Activated CD4-positive, CD25-positive, alpha-beta regulatory T cell treated with anti-CD3 and anti-CD28 coated beads, Interleukin-2, amount 50 U/mL, for 24 hours (primary cell): ENCODE measurements at regions not wholly inside any gene's neighbourhood (a gene's known extent, or its start where the extent isn't known, plus 50 kb on each side); places are given as distances from the start of the nearest gene placed in this dataset.

ENCODE experiments used
- ATAC-seq, 2 donors: fragments of 150-1000 bp; cut with Tn5 transposase; one replicate each; pipeline ENCODE4 v1.10.0; 2021; ENCODE audit warnings: mild to moderate bottlenecking in 1 of 2, moderate library complexity in 1 of 2

DNA sequence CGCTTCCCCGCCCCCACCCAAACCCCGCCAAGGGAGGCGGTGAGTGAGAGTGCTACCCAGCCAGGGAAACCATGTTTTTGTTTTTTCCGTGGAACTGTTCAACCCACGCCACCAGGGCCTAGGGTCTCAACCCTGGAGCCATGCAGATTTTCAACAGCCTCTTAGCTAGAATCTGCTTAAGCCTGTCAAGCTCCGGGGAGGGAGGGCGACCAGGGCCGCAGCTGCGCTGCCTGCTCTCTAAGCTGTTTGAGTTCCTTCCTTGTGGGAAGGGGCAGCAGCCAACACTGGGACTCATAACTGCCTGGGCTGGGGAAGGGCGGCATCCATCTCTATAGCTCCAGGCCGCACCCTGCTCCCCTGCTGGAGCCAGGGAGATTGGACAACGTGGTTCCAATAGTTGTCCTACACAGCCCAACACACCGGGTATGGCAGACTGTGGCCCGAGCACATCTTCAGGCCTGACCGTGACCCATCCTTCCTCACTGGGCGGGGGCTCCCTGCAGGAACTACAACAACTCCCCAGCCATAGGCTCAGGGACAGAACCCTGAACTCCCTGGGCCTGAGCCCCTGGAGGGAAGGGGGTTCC lies 1065.7 kb upstream of the MANEA start:
- no peak for ATAC-seq

DNA sequence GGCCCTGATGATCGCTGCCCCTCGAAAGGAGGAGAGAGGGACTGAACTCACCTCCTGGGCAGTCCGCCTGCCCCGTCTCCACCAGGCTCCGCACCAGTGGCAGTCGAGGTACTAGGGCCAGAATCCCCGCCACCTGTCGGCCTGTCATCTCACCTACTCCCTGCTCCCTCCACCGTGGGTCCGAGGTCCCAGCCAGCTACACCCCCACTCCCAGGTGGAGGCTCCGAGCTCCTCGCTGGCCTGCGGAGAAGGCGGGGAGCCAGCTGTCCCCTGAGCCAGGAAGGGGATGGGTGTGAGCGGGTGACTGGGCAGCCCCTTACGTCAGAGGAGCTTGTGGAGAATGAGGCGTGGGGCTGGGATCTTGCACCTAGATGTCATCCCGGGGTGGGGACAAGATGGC lies 1066.5 kb upstream of the MANEA start:
- ATAC-seq = no peak

DNA sequence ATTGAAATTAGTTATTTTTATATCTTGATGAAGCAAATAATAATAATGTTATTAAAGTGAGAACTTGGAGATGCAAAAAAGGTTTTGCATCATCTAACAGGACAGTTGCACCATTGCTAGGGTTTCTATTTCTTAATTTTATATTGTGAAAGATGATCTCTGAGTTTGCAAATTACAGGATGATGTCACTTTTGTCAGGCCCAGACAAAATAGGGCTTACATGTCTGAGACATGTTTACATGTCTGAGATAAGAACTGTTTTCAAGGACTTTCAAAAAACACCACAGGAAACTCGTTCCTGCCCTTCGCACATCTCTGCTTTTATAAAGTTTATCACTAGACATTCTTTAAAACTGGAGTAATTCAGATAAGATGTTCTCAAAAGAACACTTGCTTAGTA lies 1075.8 kb upstream of the MANEA start:
- ATAC-seq = no peak

- ATAC-seq = no peak
These were observed 1078.7 kb upstream of the EPHA7 start for GRCh38 chr6:94498099-94498498.

- ATAC-seq = no peak
These were observed 1075.1 kb upstream of the EPHA7 start for GRCh38 chr6:94494500-94494899.

GRCh38 chr6:94487371-94487770 lies 1068.0 kb upstream of the EPHA7 start:
- no peak for ATAC-seq

DNA sequence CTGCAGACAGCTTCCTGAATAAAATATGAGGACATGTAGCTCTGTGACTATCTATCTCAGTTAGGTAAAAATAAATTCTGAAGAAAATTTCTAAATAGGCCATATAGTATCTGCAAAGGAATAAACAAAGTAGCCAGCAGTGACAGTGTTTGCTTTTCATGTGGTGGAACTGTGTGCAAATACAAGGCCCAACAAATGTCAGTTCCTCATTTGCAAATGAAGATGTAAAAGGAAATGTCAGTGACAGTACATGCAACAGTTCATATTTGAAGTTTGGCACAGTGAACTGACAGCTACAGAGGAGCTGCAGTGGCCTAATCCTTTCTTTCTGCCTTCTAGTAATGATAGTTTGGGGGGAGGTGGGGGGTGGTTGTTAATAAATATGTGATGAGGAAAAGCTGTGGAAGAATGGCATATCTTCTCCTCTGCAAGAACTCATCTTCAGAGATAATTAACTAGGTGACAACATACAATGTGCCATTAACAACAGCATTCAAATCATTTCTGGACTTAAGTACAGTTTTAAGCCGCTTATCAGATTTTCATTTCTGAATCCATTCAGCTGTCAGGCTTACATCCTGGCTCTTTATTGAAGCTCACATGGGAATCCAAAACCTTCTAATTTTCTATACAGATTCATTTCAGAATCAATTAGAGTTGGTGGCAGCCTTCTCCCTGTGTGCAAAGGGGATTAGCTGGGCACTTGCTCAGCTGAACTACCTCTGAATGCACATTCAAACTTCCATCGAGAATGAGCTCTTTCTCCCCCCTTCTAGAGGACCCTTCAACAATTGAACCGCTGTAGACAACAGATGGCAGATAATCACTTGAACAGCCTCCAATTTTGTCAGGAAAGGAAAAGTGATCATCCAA lies 1059.0 kb upstream of the EPHA7 start:
- no peak for ATAC-seq

DNA sequence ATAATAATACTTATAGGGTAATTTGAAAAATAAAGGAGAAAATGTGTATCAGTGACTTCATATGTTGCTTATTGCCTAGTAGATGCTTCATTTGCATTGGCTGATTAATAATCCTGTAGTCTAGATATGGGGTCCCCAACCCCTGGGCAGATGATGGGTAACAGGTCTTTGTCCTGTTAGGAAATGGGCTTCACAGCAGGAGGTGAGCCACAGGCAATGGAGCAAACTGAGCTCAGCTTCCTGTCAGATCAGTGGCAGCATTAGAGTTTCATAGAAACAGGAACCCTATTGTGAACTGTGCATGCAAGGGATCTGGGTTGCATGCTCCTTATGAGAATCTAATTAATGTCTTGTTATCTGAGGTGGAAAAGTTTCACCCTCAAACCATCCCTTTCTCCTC lies 1049.5 kb upstream of the EPHA7 start:
- ATAC-seq = no peak

DNA sequence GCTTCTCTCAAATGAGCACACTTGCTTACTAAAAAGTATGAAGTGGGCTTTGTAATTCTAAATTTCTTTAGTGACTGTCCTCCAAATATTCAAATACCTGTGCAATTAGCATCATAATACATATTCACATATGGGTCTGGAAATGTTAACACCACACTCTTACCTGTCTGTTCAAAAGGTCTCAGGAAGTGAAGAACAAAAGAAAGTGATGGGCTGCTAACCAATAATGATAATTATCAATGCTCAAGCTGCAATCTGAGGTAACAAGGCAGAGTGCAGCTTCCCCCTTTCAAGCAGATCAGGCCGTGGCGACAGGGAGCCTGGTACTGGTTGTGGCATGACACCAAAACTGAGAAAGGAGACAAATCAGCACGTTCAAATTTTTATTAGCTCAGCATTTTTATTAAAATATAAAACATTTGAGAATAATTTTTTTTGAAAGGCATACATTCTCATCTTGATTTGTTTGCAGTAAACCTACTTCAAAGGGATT lies 1044.7 kb upstream of the EPHA7 start:
- no peak for ATAC-seq

- no peak for ATAC-seq
These were observed 1043.9 kb upstream of the EPHA7 start for GRCh38 chr6:94463306-94463705.

DNA sequence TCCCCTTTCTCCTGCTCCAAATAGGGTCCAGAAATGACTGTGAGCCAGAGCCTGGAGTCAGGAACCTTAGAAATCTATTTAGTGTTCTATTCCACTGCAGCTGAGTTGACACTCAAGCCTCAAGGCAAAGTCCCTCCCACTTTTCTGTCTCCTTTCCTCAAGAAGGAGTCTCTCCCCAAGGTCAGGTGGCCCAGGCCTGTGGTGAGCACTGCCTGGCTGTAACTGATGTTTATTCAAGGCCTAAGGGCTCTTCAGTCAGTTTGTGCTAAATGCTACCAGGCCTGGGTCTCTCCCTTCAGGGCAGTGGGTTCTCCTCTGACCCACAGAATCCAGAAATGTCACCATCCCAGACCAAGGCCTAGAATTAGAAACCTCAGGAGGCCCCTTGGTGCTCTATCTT lies 1042.9 kb upstream of the EPHA7 start:
- ATAC-seq = no peak

DNA sequence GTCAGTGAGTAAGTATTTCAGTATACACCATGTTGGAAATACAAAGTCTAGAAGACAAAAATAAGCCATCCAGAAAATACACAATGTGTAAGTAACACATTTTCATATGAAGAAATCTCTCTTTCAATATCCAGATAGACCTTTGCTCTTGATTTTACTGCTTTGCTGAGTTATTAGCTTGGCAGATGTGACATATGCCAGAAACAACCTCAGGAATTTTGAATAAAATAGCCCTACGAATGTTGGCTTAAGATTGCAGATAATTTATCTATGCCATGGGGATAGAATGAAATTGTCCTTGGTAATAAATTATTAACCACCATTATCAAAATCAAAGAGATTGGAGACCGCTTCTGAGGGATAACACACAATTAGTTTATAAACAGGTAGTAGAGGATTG lies 1036.9 kb upstream of the EPHA7 start:
- ATAC-seq = no peak

- ATAC-seq = no peak
These were observed 1034.9 kb upstream of the EPHA7 start for GRCh38 chr6:94454231-94454630.

DNA sequence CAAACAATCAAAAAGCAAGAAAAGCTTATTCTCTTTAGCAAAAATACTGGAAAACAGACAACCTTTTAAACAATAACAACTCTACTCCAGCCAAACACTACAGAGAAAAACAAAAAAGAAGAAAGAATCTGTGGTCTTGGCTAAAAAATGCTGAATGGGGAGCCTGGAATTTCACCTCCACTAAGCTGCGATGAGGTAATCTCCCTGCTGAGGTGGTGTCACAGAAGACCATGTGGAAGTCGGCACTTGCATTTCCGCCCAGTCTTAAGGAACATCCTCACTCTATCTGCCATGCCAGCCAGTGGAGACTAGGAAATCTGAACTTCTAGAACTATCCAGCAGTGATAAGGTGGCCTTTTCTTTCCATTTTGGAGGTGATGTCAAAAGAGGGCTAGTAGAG lies 1026.8 kb upstream of the EPHA7 start:
- ATAC-seq = no peak

DNA sequence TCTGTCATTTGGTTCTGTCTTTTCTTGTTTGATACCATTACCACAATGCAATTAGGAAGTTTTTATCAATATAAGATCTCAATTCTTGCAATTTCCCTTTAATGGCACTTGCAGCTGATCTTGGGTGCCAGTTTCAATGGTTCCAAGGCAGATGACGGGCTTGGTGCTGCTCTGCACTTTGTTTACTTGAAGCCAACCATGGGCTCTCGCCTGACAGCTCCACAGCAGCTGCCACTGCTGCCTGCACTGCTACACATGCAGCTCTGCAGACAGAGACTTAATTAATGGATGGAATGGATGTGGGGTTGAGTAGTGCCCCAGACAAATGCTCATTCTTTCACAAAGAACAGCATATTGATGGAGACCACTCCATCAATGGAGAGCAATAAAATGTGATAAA lies 1024.3 kb upstream of the EPHA7 start:
- ATAC-seq = no peak

- ATAC-seq = no peak
These were observed 1005.3 kb upstream of the EPHA7 start for GRCh38 chr6:94424692-94425091.

GRCh38 chr6:94417363-94417762 lies 998.0 kb upstream of the EPHA7 start:
- no peak for ATAC-seq

DNA sequence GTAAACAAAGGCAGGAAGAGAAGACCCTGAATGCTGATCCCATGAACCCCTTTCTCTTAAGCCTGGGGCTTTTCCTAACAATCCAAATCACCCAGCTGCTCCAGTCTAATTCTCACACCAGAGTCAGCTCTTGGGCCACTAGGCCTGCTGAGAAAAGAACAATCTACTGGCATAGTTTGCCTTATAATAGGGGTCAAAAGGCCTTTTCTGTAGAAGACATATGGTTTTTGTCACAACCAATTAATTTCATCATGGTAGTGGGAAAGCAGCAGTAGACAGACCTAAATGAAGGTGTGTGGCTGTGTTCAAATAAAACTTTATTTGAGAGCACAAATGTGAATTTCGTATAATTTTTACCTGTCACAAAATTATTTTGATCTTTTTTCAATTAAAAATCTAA lies 994.7 kb upstream of the EPHA7 start:
- no peak for ATAC-seq

DNA sequence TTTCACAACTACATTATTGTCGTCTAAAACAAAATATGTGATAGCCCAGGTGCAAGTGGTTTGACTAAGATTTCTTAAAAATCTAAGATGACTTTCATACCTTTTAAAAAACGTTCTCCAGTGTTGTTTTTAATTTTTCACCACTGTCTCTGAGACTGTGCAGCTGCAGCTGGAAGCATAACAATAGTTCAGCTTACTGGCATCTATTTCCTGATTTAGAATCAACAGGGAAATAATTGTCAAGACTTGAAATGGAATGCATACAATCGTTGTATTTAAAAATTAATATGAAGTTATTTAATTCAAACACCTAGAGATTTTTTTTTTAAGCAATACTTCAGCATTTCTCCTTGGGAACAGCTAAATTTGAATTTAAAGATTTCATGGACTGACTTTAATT lies 982.0 kb upstream of the EPHA7 start:
- ATAC-seq = no peak

GRCh38 chr6:94394822-94395221 lies 975.5 kb upstream of the EPHA7 start:
- no peak for ATAC-seq

DNA sequence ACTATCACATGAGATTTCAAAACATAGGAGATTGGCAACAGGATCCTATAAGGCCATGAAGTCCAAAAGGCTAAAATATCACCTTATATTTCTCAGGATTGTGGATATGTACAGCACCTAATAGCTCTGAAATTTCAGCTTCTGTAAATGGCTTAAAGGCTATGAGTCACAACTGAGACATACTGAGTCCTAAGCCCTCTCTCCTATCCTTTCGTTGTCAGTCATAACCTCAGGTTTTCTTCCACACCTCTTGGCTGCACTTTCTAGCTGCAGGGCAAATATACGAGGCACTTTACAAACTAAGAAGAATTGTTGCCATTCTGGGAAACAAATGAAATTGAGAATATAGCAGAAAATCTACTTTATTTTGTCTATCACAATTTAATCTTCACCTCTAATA lies 969.9 kb upstream of the EPHA7 start:
- ATAC-seq = no peak

GRCh38 chr6:94377835-94378234 lies 958.5 kb upstream of the EPHA7 start:
- no peak for ATAC-seq

GRCh38 chr6:94376876-94377275 lies 957.5 kb upstream of the EPHA7 start:
- ATAC-seq = no peak

DNA sequence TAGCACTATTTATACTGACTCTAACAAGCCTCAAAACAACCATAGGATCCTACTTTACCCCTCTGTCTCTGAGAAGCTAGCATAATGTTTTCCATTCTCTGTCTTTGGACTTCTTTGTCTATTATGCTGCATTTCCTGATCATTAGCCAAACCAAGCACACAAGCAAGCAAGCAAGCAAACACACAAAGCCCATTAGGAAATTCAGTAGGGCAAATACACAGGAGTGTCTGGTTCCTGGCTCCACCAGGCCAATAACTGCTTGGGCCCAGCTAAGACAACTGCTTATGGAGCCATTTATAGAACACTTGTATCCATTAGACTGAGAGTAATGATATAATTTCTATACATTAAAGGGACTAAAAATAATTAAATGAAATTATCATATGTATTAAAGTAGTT lies 952.9 kb upstream of the EPHA7 start:
- ATAC-seq = no peak

GRCh38 chr6:94367316-94367715 lies 948.0 kb upstream of the EPHA7 start:
- no peak for ATAC-seq
